SK-N-MC (cell line): ENCODE measurements at regions not wholly inside any gene's neighbourhood (a gene's known extent, or its start where the extent isn't known, plus 50 kb on each side); places are given as distances from the start of the nearest gene placed in this dataset.
"Not testable (repeated sequence)": the region's sequence is repeated elsewhere in the genome, so short reads cannot be mapped to it uniquely, and the experiment has no call there.

ENCODE experiments used
- EZH2 ChIP-seq: fragments of 200-600 bp; sonication (generic); IDR thresholded peaks from one replicate; pipeline ENCODE4 v1.6.1; 2017; ENCODE audit warnings: antibody characterized with exemption
- FOXP2 ChIP-seq: optimal IDR thresholded peaks from 2 replicates; pipeline ENCODE3; 2011; ENCODE audit warnings: mild to moderate bottlenecking, moderate library complexity; ENCODE audit not compliant: insufficient read depth; ENCODE audit errors: extremely low read length, control extremely low read depth
- POLR2AphosphoS5 ChIP-seq: IDR thresholded peaks from 2 replicates; pipeline ENCODE4 v1.6.1; 2012; ENCODE audit warnings: mild to moderate bottlenecking, low read depth, low read length, borderline replicate concordance

- not testable (repeated sequence) for TF ChIP-seq POLR2AphosphoS5, EZH2, FOXP2
These were observed 173.8 kb downstream of the OTOP1 start for GRCh38 chr4:4052933-4053332.
